M059J (cell line): ENCODE measurements at regions not wholly inside any gene's neighbourhood (a gene's known extent, or its start where the extent isn't known, plus 50 kb on each side); places are given as distances from the start of the nearest gene placed in this dataset.
A peak's percentile ranks its signal among the peaks of the same experiment; 100 is the strongest.

Source experiments
- DNase-seq: peaks from one replicate; pipeline ENCODE4 v3.0.0-alpha.2; 2012; ENCODE audit warnings: low read depth

- DNase-seq: no peak
These were observed 50.8 kb upstream of the POFUT2 start for GRCh38 chr21:45338311-45339017.

- no peak for DNase-seq
These were observed 52.0 kb upstream of the POFUT2 start for GRCh38 chr21:45339421-45340402.

GRCh38 chr21:45340515-45340914 is 52.8 kb upstream of the POFUT2 start:
- no peak for DNase-seq

GRCh38 chr21:45341261-45341660 is 53.6 kb upstream of the POFUT2 start:
- DNase-seq: no peak

GRCh38 chr21:45341779-45342178 is 54.1 kb upstream of the POFUT2 start:
- peak; percentile 77 for DNase-seq

- DNase-seq: no peak
These were observed 56.2 kb upstream of the POFUT2 start for GRCh38 chr21:45343891-45344290.

- DNase-seq: no peak
These were observed 56.9 kb upstream of the POFUT2 start for GRCh38 chr21:45344576-45344975.

GRCh38 chr21:45347048-45347711 is 57.8 kb upstream of the COL18A1 start:
- DNase-seq: no peak

GRCh38 chr21:45347712-45348499 is 57.1 kb upstream of the COL18A1 start:
- DNase-seq: no peak

GRCh38 chr21:45348591-45349327 is 56.2 kb upstream of the COL18A1 start:
- DNase-seq: no peak

- no peak for DNase-seq
These were observed 54.6 kb upstream of the COL18A1 start for GRCh38 chr21:45350206-45350854.

- DNase-seq: no peak
These were observed 53.9 kb upstream of the COL18A1 start for GRCh38 chr21:45351061-45351460.

- DNase-seq: peak; percentile 42
These were observed 53.3 kb upstream of the COL18A1 start for GRCh38 chr21:45351526-45352275.

GRCh38 chr21:45352621-45353139 is 52.3 kb upstream of the COL18A1 start:
- DNase-seq: no peak

GRCh38 chr21:45353200-45353599 is 51.8 kb upstream of the COL18A1 start:
- DNase-seq: no peak

GRCh38 chr21:45354970-45355369 is 50.0 kb upstream of the COL18A1 start:
- DNase-seq: no peak
